ENCODE measurements at regions not wholly inside any gene's neighbourhood (a gene's known extent, or its start where the extent isn't known, plus 50 kb on each side); places are given as distances from the start of the nearest gene placed in this dataset.

DNA sequence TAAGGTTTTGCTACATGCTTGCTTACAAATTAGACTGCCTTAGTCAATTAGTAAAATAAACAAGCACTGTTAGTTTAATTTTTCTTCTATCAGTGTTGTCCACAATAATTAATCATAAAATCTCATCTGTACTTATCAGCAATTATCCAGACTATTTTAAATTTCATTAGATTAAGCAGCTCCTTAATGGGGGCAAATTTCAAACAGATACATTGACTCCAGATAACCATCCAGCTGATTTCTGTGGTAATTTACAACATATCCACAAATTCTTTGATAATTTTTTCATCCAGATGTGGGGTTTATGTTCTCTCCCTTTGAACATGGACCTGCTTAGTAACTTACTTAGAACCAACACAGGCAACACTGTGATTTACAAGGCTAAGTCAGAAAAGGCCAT is 170.4 kb upstream of the CWC22 start:
- no peaks in the 10 kb centered on the region for H3K27me3 ChIP-seq (ENCODE audit: control insufficient read depth, insufficient read depth, low read length)
- H3K36me3 ChIP-seq (ENCODE audit: control insufficient read depth, insufficient read depth, low read length), result no peaks in the 10 kb centered on the region

DNA sequence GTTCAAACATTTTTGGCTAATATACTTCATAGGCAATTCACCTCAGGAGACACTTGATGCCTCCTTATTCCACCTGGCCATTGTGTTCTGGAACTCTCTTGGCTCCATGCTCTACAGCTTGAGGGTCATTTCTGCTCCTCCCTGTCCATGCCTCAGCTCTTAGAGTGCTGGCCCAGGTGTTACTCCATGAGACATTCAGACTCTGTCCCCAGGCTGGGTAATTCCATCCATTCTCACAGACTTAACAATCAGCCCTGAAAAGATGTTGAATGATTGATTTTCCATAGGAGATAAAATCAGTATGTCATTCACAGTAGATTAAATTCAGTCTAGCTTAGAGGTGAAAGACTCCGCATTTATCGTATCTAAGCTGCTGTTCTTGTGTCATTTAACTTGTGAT is 168.6 kb upstream of the CWC22 start:
- Histone ChIP-seq H3K9me3 (ENCODE audit: control insufficient read depth, insufficient read depth, low read length) (peaks cover 1% of the 10 kb centered on the region; the same call in 1 of the 2 replicates), H3K36me3 (ENCODE audit: control insufficient read depth, insufficient read depth, low read length) (no peaks in the 10 kb centered on the region), H3K4me3 (ENCODE audit: low read depth, low read length) (no peak overlapping the region), H3K9ac (ENCODE audit: low read depth, low read length) (no peak overlapping the region), H3K4me1 (ENCODE audit: control insufficient read depth, insufficient read depth, low read length) (peaks cover 19% of the 10 kb centered on the region), H3K27me3 (ENCODE audit: control insufficient read depth, insufficient read depth, low read length) (no peaks in the 10 kb centered on the region), H3K27ac (ENCODE audit: low read depth, low read length) (no peak overlapping the region)

More for the DNA sequence above, 170.4 kb upstream of the CWC22 start:
- H3K4me3 ChIP-seq (ENCODE audit: low read depth, low read length), result no peak overlapping the region
- H3K4me1 ChIP-seq (ENCODE audit: control insufficient read depth, insufficient read depth, low read length), result peaks cover 30% of the 10 kb centered on the region
- no peak overlapping the region for H3K27ac ChIP-seq (ENCODE audit: low read depth, low read length)
- no peaks in the 10 kb centered on the region for H3K9me3 ChIP-seq (ENCODE audit: control insufficient read depth, insufficient read depth, low read length)
- no peak overlapping the region for H3K9ac ChIP-seq (ENCODE audit: low read depth, low read length)

GRCh38 chr2:180174580-180174979 is 167.5 kb upstream of the CWC22 start:
- H3K4me3 ChIP-seq (ENCODE audit: low read depth, low read length), result no peak overlapping the region
- no peak overlapping the region for H3K27ac ChIP-seq (ENCODE audit: low read depth, low read length)
- no peaks in the 10 kb centered on the region for H3K27me3 ChIP-seq (ENCODE audit: control insufficient read depth, insufficient read depth, low read length)
- H3K9ac ChIP-seq (ENCODE audit: low read depth, low read length), result no peak overlapping the region
- H3K9me3 ChIP-seq (ENCODE audit: control insufficient read depth, insufficient read depth, low read length), result peaks cover 10% of the 10 kb centered on the region
- no peaks in the 10 kb centered on the region for H3K36me3 ChIP-seq (ENCODE audit: control insufficient read depth, insufficient read depth, low read length)
- peaks cover 8% of the 10 kb centered on the region for H3K4me1 ChIP-seq (ENCODE audit: control insufficient read depth, insufficient read depth, low read length)

DNA sequence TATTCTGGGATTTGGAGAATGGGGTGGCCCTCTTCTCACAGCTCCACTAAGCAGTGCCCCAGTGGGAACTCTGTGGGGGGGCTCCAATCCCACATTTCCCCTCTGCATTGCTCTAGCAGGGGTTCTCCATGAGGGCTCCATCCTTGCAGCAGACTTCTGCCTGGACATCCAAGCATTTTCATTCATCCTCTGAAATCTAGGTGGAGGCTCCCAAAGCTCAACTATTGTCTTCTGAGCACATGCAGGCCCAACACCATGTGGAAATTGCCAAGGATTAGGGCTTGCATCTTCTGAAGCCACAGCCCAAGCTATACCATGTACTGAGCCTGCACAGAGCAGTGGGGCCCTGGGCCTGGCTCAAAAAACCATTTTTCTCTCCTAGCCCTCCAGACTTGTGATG is 162.4 kb upstream of the CWC22 start:
- H3K9ac ChIP-seq (ENCODE audit: low read depth, low read length), result no peak overlapping the region
- no peak overlapping the region for H3K27ac ChIP-seq (ENCODE audit: low read depth, low read length)
- H3K36me3 ChIP-seq (ENCODE audit: control insufficient read depth, insufficient read depth, low read length), result no peaks in the 10 kb centered on the region
- peaks cover 36% of the 10 kb centered on the region for H3K9me3 ChIP-seq (ENCODE audit: control insufficient read depth, insufficient read depth, low read length)
- H3K27me3 ChIP-seq (ENCODE audit: control insufficient read depth, insufficient read depth, low read length), result no peaks in the 10 kb centered on the region
- no peak overlapping the region for H3K4me3 ChIP-seq (ENCODE audit: low read depth, low read length)
- no peaks in the 10 kb centered on the region for H3K4me1 ChIP-seq (ENCODE audit: control insufficient read depth, insufficient read depth, low read length)

GRCh38 chr2:180161415-180161814 is 154.3 kb upstream of the CWC22 start:
- H3K36me3 ChIP-seq (ENCODE audit: control insufficient read depth, insufficient read depth, low read length), result no peaks in the 10 kb centered on the region
- no peaks in the 10 kb centered on the region; the same call in 1 of the 2 replicates for H3K4me1 ChIP-seq (ENCODE audit: control insufficient read depth, insufficient read depth, low read length)
- H3K9me3 ChIP-seq (ENCODE audit: control insufficient read depth, insufficient read depth, low read length), result no peaks in the 10 kb centered on the region
- H3K27me3 ChIP-seq (ENCODE audit: control insufficient read depth, insufficient read depth, low read length), result no peaks in the 10 kb centered on the region
- no peak overlapping the region for H3K4me3 ChIP-seq (ENCODE audit: low read depth, low read length)
- no peak overlapping the region for H3K27ac ChIP-seq (ENCODE audit: low read depth, low read length)
- no peak overlapping the region for H3K9ac ChIP-seq (ENCODE audit: low read depth, low read length)

DNA sequence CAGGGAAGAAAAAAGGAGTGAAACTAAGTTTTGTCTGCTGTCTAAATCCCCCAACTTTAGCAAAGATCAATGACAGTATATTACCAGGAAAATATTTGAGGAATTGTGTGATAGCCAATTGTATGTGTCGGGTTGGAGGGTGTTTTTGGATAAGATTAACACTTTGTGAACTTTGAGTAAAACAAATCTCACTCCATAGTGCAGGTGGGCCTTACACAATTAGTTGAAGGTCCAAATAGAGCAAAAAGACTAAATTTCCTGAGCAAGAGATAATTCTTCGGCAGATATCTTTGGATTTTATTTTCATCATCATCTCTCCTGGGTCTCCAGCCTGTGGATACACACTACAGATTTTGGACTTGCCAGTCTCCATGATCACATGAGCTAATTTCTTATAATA is 152.8 kb upstream of the CWC22 start:
- no peaks in the 10 kb centered on the region for H3K27me3 ChIP-seq (ENCODE audit: control insufficient read depth, insufficient read depth, low read length)
- H3K4me1 ChIP-seq (ENCODE audit: control insufficient read depth, insufficient read depth, low read length), result no peaks in the 10 kb centered on the region; the same call in 1 of the 2 replicates
- H3K9me3 ChIP-seq (ENCODE audit: control insufficient read depth, insufficient read depth, low read length), result no peaks in the 10 kb centered on the region
- H3K9ac ChIP-seq (ENCODE audit: low read depth, low read length), result no peak overlapping the region
- H3K36me3 ChIP-seq (ENCODE audit: control insufficient read depth, insufficient read depth, low read length), result no peaks in the 10 kb centered on the region
- no peak overlapping the region for H3K4me3 ChIP-seq (ENCODE audit: low read depth, low read length)
- no peak overlapping the region for H3K27ac ChIP-seq (ENCODE audit: low read depth, low read length)

DNA sequence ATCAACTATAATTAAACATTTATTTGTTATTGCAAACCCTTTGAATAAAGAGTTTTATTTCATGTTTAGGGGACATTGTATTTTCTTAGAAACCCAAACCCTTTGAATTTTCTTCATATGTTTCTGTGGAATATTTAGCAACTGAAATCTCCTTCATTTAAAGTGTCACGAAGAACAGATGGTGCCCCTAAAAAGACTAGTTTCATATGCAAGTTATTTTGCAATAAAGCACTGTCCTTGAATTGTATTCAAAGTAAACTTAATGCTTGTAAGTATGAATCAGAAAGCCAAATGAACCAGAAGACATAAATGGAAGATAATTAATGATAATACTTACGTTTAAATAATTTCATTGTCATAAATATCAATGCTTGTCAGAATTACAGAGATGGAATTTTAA is 151.9 kb upstream of the CWC22 start:
- H3K4me1 ChIP-seq (ENCODE audit: control insufficient read depth, insufficient read depth, low read length), result no peaks in the 10 kb centered on the region; the same call in 1 of the 2 replicates
- no peaks in the 10 kb centered on the region for H3K36me3 ChIP-seq (ENCODE audit: control insufficient read depth, insufficient read depth, low read length)

GRCh38 chr2:180156651-180157050 is 149.6 kb upstream of the CWC22 start:
- no peak overlapping the region for H3K4me3 ChIP-seq (ENCODE audit: low read depth, low read length)
- H3K9ac ChIP-seq (ENCODE audit: low read depth, low read length), result no peak overlapping the region
- no peak overlapping the region for H3K27ac ChIP-seq (ENCODE audit: low read depth, low read length)
- H3K4me1 ChIP-seq (ENCODE audit: control insufficient read depth, insufficient read depth, low read length), result no peaks in the 10 kb centered on the region; the same call in 1 of the 2 replicates
- no peaks in the 10 kb centered on the region for H3K27me3 ChIP-seq (ENCODE audit: control insufficient read depth, insufficient read depth, low read length)
- no peaks in the 10 kb centered on the region for H3K36me3 ChIP-seq (ENCODE audit: control insufficient read depth, insufficient read depth, low read length)
- no peaks in the 10 kb centered on the region for H3K9me3 ChIP-seq (ENCODE audit: control insufficient read depth, insufficient read depth, low read length)

More for the DNA sequence above, 151.9 kb upstream of the CWC22 start:
- Histone ChIP-seq H3K27ac (ENCODE audit: low read depth, low read length) (no peak overlapping the region), H3K27me3 (ENCODE audit: control insufficient read depth, insufficient read depth, low read length) (no peaks in the 10 kb centered on the region), H3K4me3 (ENCODE audit: low read depth, low read length) (no peak overlapping the region), H3K9me3 (ENCODE audit: control insufficient read depth, insufficient read depth, low read length) (no peaks in the 10 kb centered on the region), H3K9ac (ENCODE audit: low read depth, low read length) (no peak overlapping the region)

GRCh38 chr2:180150606-180151005 is 143.5 kb upstream of the CWC22 start:
- Histone ChIP-seq H3K4me3 (ENCODE audit: low read depth, low read length) (no peak overlapping the region), H3K27ac (ENCODE audit: low read depth, low read length) (no peak overlapping the region), H3K9ac (ENCODE audit: low read depth, low read length) (no peak overlapping the region), H3K27me3 (ENCODE audit: control insufficient read depth, insufficient read depth, low read length) (no peaks in the 10 kb centered on the region), H3K9me3 (ENCODE audit: control insufficient read depth, insufficient read depth, low read length) (no peaks in the 10 kb centered on the region), H3K4me1 (ENCODE audit: control insufficient read depth, insufficient read depth, low read length) (peaks cover 27% of the 10 kb centered on the region), H3K36me3 (ENCODE audit: control insufficient read depth, insufficient read depth, low read length) (no peaks in the 10 kb centered on the region)

DNA sequence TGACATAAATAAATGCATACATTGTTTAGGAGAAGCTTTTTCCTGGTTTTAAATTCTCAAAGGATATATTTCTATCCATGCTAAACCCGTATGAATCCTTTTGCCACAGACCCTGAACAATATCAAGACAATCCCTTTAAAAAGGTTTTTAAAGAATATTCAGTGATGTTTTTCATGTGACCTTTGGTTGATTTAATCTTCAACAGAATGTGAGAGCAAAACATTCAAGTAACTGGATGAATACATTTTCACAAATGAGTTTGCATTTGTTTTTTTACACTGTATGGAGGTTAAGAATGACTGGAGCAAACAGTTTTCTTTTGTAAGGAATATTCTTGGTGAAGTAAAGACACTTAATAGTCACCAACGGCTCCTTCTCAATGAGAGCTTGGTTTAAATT is 139.4 kb upstream of the CWC22 start:
- H3K4me3 ChIP-seq (ENCODE audit: low read depth, low read length), result peak overlapping the region; percentile 42; the same call in 1 of the 2 replicates
- peaks cover 49% of the 10 kb centered on the region for H3K4me1 ChIP-seq (ENCODE audit: control insufficient read depth, insufficient read depth, low read length)
- H3K27me3 ChIP-seq (ENCODE audit: control insufficient read depth, insufficient read depth, low read length), result no peaks in the 10 kb centered on the region
- H3K9me3 ChIP-seq (ENCODE audit: control insufficient read depth, insufficient read depth, low read length), result no peaks in the 10 kb centered on the region
- peak overlapping the region; percentile 49; the same call in 1 of the 2 replicates for H3K9ac ChIP-seq (ENCODE audit: low read depth, low read length)
- H3K27ac ChIP-seq (ENCODE audit: low read depth, low read length), result peak overlapping the region; percentile 87
- no peaks in the 10 kb centered on the region for H3K36me3 ChIP-seq (ENCODE audit: control insufficient read depth, insufficient read depth, low read length)

DNA sequence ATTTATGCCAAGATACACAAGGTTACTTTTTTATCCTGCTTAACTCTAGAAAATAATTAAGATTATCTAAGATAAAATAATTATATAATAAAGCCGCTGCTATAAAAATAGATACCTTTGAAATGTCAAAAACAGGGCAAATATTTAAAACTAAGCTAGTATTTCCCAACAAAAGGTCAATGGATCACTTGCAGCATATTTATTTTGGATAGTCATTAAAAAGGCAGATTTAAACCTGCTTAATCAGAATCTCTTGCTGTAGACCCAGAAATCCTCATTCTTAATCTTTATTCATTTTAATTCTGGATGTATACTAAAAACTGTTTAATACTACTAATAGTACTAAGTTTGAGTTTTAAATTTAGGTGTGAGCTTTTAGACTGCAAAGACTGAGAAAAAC is 139.0 kb upstream of the CWC22 start:
- Histone ChIP-seq H3K27ac (ENCODE audit: low read depth, low read length) (peak overlapping the region; percentile 87), H3K4me3 (ENCODE audit: low read depth, low read length) (peak overlapping the region; percentile 42; the same call in 1 of the 2 replicates), H3K4me1 (ENCODE audit: control insufficient read depth, insufficient read depth, low read length) (peaks cover 49% of the 10 kb centered on the region), H3K36me3 (ENCODE audit: control insufficient read depth, insufficient read depth, low read length) (no peaks in the 10 kb centered on the region), H3K9me3 (ENCODE audit: control insufficient read depth, insufficient read depth, low read length) (no peaks in the 10 kb centered on the region), H3K9ac (ENCODE audit: low read depth, low read length) (no peak overlapping the region), H3K27me3 (ENCODE audit: control insufficient read depth, insufficient read depth, low read length) (no peaks in the 10 kb centered on the region)

DNA sequence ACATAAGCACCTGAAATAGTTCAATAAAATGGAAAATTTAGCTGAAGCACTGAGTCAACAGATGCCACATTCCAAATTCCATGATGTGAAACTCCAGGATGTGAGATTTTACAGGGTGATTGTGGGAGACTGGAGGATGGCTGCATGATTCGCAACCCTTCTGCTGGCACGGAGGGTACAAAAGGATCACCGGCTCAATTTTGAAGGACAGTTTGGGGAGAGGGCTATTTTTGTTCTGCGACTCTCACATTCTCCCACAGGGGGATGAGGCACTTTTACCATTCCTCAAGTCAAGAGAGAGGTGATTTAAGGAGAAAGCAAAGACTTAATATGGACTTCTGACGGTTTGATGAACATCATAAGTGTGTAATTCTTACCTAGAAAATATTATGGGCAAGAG is 138.1 kb upstream of the CWC22 start:
- Histone ChIP-seq H3K9ac (ENCODE audit: low read depth, low read length) (no peak overlapping the region), H3K9me3 (ENCODE audit: control insufficient read depth, insufficient read depth, low read length) (no peaks in the 10 kb centered on the region), H3K36me3 (ENCODE audit: control insufficient read depth, insufficient read depth, low read length) (no peaks in the 10 kb centered on the region), H3K27me3 (ENCODE audit: control insufficient read depth, insufficient read depth, low read length) (no peaks in the 10 kb centered on the region), H3K27ac (ENCODE audit: low read depth, low read length) (no peak overlapping the region), H3K4me1 (ENCODE audit: control insufficient read depth, insufficient read depth, low read length) (peaks cover 48% of the 10 kb centered on the region), H3K4me3 (ENCODE audit: low read depth, low read length) (peak overlapping the region; percentile 24; the same call in 1 of the 2 replicates)

All from HUES48 (cell line).